ENCODE measurements at regions not wholly inside any gene's neighbourhood (a gene's known extent, or its start where the extent isn't known, plus 50 kb on each side); places are given as distances from the start of the nearest gene placed in this dataset.
"Not testable (repeated sequence)": the region's sequence is repeated elsewhere in the genome, so short reads cannot be mapped to it uniquely, and the experiment has no call there.

- TF ChIP-seq, protein P1, sequence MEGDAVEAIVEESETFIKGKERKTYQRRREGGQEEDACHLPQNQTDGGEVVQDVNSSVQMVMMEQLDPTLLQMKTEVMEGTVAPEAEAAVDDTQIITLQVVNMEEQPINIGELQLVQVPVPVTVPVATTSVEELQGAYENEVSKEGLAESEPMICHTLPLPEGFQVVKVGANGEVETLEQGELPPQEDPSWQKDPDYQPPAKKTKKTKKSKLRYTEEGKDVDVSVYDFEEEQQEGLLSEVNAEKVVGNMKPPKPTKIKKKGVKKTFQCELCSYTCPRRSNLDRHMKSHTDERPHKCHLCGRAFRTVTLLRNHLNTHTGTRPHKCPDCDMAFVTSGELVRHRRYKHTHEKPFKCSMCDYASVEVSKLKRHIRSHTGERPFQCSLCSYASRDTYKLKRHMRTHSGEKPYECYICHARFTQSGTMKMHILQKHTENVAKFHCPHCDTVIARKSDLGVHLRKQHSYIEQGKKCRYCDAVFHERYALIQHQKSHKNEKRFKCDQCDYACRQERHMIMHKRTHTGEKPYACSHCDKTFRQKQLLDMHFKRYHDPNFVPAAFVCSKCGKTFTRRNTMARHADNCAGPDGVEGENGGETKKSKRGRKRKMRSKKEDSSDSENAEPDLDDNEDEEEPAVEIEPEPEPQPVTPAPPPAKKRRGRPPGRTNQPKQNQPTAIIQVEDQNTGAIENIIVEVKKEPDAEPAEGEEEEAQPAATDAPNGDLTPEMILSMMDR (conservative IDR thresholded peaks at IDR 0.05; ENCODE audit: low read length): not testable (repeated sequence)
- not testable (repeated sequence) for TF ChIP-seq EZH2phosphoT487 (IDR thresholded peaks at IDR 0.05; ENCODE audit: borderline replicate concordance, low read depth, low read length)
Measured at GRCh38 chrX:44741458-44741857, 102.4 kb upstream of the DUSP21 start.
